NCI-H345 treated with DMSO at 0.1 percent for 48 hours (cell line): ENCODE measurements at regions not wholly inside any gene's neighbourhood (a gene's known extent, or its start where the extent isn't known, plus 50 kb on each side); places are given as distances from the start of the nearest gene placed in this dataset.
"Not testable (repeated sequence)": the region's sequence is repeated elsewhere in the genome, so short reads cannot be mapped to it uniquely, and the experiment has no call there.

Experiments used
- DNase-seq: peaks from one replicate; lab custom pipeline; 2025; ENCODE audit not compliant: unreplicated experiment; lab: John Stamatoyannopoulos, UW

DNA sequence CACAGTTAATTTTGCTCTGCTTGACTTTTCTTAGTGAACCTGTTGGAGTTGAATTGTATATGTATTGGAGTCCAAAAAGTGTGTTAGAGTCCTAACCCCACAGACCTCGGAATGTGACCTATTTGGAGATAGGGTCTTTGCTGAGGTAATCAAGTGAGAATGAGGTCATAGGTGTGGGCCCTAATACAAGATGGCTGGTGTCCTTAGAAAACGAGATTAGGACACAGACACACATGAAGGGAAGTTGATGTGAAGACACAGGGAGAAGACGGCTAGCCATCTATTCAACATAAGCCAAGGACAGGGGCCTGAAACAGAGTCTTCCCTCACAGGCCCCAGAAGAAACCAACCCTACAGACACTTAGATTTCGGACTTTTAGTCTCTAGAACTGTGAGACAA is 260.6 kb upstream of the NEBL start:
- no peak for DNase-seq

DNA sequence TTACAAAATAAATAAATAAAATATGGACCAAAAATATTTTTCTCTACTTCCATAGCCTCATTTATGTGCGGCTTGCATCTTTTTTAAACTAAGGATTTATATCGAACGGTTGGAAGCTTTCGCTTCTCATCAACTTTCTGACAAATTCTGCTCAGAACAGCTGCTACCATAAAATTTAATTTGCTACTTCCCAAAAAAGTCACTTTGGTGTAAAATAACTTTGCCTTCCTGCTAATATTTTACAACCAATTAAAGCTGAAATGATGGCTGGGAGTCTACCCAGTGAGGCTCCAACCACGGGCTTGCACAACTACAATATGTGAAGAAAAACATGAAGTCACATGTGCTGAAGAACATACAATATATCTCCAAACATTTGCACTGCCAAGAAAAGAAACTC is 253.1 kb upstream of the NEBL start:
- no peak for DNase-seq

DNA sequence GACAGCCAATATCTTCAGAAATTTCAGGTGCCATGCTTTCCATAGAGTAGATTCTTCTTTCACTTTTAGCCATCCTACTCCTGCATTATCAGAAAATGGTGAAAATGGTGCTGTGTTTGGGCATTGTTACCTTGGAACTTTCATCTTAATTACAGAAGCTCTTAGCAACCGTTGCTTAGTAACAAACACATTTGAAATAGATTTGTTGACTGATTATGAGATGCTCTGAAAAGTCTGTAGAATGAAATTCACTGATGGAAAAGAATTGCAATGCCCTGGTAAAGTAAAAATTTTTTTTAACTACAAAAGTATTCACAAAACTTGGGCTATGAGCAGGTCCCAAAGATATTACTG is 249.3 kb upstream of the NEBL start:
- DNase-seq = no peak

DNA sequence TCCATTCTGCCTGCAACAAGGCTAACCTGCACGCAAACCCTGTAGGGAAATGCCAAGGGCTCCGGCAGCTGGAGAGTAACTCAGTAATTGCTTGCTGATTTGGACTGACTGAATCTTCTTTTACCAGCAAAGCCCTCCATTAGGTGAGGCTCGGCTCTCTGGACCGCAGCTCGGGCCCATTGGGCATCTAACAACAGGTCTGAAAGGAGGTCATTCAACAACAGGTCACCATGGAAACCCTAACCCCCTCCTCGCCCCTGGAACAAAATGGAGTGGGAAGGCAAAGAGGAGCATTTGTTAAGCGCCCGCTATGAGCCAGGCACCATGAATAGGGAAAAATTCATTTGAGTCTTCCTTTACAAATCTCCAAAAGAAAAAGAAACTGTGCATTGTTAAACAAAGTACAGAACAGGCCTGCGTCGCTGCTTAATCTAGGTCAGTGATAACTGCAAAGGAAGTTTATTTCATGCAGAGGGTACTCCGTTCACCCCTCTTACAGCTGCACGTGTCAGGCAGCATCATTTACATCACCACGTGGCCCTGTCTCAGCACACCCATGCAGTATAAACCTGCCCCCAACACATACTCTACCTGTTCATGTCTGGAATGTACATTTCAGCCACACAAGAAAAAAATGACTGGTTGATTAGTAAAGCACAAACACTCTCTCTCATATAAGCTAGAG is 248.8 kb upstream of the NEBL start:
- no peak for DNase-seq

DNA sequence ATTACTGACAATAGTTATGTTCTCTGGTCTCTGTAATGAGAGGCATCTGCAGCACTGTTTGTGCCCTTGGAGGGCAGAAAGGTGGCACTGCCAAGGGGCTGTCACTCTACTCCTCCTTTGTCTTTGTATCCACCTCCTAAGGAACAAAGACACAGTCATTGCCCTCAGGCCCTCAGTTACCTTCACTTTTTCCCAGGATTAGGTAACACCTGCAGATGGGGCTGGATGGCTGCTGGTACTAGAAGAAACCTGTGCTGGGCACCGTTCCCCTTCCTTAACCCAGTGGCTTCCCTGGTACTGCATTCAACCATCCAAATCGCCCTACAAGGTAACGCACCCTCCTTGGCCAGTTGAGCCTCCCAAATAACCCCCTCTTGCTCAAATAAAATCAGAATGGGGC is 246.9 kb upstream of the NEBL start:
- no peak for DNase-seq

DNA sequence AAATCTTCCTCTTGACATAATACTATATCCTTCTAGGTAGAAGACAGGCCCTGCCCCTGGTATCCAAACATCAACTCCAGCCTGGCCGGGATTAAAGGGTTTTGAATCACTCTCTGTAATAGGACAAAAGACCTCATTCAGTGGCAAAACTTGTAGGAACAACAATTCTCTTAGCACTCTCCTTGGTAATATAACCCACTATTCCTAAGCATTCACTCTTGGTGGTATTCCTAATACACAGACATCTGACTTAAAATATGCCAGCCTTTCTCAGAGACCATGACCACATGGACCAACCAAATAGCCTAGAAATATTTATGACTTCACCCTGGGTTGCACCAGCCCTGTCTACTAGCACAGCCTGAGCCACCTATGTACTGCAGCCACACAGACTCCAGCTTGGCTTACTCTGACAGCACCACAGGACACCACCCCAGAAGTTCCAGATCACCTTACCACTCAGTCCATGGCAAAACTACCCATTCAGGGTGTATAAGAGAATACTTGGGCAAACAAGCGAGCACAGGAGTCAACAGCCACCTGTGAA is 244.9 kb upstream of the NEBL start:
- no peak for DNase-seq

DNA sequence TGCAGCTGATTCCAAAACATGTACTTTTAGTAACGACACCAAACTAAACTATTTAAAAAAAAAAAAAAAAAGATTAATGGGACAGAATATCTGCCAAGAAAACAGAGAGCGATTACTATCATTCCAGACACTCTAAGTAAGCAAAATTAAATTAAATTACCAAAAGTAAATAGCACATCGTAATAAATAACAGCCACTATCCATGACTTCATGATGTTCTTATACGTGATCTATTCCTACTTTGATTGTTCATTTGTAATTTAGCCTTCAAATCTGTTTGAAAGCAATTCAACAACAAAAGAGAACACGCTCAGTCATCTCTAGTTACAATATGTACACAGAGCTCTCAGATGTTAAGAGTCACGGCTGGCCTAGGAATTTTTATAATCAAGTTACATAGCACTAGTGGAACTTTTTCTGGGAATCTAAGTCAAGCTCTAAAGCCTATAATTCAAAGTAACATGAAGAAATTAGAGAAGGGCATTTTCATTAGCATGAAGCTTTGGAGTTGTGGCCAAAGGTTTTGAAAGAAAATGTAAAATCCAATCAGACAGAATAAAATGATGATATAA is 241.7 kb upstream of the NEBL start:
- peak; percentile 20 for DNase-seq

DNA sequence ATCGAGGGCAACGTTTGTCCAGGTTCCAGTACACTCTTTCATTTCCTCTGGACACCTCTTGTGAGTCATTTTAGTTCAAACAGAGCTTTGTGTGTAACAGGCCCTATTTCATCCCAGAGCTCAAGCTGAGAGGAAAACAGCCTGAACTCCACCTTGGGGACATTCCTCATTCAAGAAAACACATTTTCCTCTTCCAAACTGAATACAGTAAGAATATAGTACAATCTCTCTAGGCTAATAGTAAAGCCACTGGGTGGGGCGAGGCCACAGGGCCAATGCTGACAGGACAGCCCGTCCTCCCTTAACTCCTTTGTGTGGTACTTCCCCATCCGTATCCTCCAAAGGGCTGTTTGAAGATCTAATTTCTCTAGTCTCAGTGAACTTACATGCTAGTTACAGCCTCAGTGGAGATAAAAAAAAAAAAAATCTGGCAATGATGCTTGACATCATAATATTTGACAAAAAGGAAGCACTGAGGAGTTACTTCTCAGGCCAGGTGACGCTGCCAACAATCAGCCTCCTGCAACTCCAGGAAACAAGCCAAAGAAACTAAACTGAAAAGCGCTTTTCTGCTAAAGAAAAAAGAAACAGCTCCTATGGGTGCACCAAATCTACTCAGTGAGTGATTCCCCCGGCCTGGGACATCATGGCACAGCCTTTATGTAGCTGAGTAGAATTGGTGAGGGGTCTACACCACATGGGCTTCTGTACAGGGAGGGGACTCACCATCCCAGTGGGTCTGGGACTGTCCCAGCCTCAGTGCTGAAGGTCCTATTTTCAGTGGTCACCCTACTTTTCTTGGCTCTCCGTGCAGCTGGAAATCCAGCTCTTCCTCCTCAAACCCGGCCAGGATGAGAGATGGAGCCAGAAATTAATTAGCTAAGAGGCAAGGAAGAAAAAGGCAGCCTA is 238.2 kb upstream of the NEBL start:
- DNase-seq = no peak

DNA sequence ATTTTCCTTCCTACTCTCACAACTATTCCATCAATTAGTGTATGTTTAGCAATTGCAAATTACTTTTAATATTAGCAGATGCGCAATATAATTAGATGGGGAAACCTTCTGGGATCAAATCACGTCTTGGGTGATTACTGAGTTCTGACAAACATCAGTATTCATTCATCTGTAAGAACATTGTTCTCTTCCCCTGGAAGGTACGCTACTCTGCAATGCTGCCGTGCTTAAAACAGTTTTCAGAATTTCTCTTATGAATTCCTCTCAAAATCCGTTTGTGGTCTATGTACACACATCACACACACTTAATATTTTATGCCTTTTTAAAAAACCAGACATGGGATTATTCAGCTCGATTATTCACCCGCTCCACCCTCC is 237.5 kb upstream of the NEBL start:
- DNase-seq = no peak

DNA sequence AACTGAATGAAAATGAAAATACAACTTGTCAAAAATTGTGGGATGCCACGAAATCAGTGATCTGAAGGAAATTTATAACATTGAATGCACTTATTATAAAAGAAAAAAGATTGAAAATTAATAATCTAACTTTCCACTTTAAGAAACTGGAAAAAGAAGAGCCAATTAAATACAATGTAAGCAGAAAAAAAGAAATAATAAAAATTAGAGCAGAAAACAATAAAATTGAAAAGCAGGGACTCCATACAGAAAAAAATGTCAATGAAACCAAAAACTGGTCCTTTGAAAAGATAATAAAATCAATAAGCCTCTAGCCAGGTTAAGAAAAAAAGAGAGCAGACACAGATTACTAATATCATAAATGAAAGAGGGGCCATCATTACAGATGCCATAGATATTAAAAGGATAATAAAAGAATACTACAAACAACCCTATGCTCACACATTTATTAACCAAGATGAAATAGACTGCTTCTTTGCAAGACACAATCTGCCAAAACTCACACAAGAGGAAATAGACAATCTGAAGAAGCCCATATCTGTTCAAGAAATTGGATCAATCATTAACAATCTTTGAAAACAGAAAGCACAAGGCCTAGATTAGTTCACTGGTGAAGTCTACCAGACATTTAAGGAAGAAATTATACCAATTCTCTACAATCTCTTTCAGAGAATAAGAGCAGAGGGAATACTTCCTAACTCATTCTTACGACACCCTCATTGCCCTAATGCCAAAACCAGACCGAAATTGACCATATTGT is 233.8 kb upstream of the NEBL start:
- DNase-seq = no peak

DNA sequence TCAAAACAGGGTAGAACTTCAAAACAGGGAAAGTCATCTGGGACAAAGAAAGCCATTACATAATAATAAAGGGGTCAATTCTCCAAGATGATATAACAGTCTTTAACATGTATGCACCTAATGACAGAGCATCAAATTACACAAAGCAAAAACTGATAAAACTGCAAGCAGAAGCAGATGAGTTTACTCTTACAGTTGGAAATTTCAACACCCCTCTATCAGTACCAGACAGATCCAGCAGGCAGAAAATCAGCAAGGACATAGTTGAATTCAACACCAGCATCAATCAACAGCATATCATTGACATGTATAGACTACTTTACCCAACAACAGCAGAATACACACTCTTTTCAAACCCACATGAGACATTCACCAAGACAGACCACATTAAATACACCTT is 233.0 kb upstream of the NEBL start:
- DNase-seq = no peak

DNA sequence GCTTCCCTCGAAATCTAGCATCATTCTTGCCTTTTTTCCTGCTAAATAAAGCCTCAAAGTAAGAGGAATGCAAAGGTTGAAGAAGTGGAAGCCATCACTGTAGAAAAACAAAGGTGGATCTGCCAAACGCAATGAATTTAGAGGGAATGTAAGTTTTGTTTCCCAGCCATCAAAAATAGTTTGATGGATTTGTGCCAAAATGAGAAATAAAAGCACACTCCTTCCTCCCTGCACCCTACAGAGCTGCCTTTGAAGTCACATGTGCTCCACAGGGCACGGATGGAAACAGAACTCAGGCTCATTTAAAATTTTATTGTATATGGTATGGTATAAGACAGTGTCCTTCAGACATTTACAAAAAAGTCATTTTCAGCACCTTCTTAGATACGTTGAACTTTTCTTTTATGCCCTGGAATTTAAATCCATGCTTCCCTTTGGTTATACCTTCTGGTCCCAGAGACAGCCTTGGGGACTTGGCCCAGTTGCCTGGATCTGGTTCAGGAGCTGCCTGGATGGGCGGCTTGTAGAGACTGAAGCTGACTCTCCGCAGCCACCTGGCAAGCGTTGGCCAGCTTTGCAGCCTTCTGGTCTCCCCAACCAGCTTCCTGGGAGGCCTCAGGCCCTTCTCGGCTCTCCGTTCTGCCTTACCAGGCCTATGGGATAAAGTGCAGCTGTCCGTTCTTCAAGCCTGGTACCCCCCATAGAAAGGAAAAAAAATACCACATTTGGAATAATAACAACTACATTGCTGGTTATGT is 228.5 kb upstream of the NEBL start:
- no peak for DNase-seq

DNA sequence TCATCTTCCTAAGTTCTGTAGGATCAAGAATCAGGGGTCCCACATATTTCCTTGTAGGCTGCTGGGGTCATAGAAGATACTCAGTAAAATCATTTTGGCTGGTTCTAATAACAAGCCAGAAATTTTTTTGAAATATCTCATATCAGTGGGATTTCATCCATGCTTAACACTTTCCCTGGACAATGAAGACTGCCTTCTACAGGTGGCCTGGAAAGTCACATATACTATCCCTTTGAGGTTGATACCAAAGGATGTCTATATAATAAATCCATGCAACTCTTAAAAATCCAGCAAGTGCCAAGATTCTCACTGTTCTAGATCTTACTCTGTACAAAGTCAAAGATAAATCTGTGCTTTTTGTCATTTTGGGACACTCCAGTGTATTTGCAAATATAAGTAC is 225.8 kb upstream of the NEBL start:
- no peak for DNase-seq

DNA sequence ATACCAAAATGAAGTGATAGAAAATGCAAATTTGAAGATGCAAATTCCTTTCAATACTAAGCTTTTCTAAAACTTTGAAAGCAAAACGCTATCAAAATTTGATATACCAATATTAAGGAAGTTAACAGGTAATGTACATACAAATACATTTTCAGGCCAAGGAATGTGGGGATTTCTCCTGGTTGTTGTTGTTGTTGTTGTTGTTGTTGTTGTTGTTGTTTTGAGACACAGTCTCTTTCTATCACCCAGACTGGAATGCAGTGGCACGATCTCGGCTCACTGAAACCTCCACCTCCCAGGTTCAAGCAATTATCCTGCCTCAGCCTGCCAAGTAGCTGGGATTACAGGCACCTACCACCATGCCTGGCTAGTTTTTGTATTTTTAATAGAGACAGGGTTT is 224.7 kb upstream of the NEBL start:
- not testable (repeated sequence) for DNase-seq

DNA sequence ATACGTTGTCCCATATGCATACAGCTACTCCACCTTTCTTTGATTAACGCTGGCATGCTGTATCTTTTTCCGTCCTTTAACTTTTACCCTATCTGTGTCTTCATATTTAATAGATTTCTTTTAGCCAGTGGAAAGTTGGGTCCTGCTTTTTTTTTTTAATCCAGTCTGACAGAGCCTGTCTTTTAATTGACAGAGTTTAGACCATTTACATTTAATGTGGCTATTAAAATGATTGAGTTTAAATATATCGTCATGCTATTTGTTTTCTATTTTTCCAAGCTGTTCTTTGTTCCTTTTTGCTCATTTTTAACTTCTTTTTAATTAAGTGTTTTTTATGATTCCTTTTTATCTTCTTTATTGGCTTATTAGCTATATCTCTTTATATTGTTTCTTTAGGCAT is 217.6 kb upstream of the NEBL start:
- DNase-seq = no peak

DNA sequence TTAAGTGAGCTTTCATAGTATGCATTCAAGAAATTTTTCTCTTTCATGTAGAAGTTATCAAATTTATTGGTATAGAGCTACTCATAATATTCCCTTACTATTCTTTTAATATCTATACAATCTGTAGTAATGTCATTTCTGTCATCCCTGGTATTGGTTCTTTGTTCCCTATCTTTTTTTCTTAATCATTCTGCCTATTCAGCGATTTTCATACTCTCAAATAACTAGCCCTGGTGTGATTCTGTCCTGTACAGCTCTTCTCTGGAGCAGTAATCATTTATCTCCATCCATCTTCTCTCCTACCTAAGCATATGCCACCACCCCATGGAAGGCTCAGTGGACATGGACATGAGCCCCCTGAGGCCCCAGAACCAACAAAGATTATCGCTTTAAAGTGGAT is 213.2 kb upstream of the NEBL start:
- no peak for DNase-seq

DNA sequence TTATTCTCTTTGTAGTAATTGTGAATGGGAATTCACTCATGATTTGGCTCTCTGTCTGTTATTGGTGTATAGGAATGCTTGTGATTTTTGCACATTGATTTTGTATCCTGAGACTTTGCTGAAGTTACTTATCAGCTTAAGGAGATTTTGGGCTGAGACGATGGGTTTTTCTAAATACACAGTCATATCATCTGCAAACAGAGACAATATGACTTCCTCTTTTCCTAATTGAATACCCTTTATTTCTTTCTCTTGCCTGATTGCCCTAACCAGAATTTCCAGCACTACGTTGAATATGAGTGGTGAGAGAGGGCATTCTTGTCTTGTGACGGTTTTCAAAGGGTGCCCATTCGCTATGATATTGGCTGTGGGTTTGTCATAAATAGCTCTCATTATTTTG is 209.8 kb upstream of the NEBL start:
- not testable (repeated sequence) for DNase-seq

DNA sequence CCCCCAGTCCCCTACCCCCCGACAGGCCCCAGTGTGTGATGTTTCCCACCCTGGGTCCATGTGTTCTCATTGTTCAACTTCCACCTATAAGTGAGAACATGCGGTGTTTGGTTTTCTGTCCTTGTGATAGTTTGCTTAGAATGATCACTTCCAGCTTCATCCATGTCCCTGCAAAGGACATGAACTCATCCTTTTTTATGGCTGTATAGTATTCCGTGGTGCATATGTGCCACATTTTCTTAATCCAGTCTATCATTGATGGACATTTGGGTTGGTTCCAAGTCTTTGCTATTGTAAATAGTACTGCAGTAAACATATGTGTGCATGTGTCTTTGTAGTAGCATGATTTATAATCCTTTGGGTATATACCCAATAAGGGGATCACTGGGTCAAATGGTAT is 208.2 kb upstream of the NEBL start:
- not testable (repeated sequence) for DNase-seq

DNA sequence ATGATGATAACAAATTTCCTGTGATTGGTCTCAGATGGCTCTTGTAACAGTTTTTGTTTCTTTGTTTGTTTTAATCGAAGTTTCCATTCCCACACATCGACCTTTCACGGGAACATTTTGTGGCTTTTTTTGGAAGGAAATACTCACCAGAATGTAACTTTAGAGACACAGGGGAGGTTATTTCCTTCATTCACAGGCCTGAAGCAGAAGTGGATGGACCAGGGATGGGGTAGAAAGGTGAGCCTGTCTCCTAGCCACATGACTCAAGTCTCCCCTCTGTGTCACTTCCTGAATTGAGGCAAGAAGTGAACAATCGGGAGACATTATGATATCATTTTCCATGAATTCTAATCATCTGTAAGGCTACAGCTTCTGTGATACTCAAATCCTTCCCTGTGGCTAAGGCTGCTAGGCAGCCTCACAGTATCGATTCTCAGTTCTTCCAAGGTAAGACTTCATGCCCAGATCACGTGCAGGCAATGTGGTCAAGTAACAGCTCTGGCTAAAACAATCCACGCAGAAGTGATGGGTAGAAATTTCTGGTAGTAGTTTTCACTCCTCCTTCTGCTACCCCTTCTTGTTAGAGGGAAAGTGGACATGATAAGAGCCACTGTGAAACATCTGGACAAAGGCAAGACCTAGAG is 203.9 kb upstream of the NEBL start:
- no peak for DNase-seq

DNA sequence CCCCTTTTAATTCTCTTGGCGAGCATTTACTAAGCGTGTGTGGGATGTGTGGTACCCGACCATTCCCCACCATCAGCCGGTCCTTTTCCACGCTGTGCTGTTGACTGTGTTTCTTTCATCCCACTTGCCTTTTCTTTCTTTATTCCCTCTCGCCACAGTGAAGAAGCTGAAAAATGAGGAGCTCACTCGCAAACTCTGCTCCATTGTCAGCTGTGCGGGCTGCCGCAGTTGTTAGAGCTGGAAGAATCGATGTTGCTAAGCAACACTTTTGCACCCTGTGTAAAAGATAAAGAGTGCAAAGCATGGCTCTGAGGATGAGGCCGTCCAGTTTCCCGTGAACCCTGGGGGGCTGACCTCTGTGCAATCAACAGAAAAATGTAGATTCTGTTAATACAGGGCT is 203.1 kb upstream of the NEBL start:
- DNase-seq = no peak
